GM19025 (cell line): ENCODE measurements at regions not wholly inside any gene's neighbourhood (a gene's known extent, or its start where the extent isn't known, plus 50 kb on each side); places are given as distances from the start of the nearest gene placed in this dataset.

ENCODE experiments used
- ATAC-seq: cut with Tn5 transposase; IDR thresholded peaks from one replicate; pipeline ENCODE4 v1.9.1; 2021; ENCODE audit warnings: mild to moderate bottlenecking, low read depth, moderate library complexity; ENCODE audit not compliant: unreplicated experiment

GRCh38 chr7:145928937-145929336, 187.7 kb upstream of the CNTNAP2 start:
- ATAC-seq = no peak

- ATAC-seq = no peak
These were observed 196.9 kb upstream of the CNTNAP2 start for GRCh38 chr7:145919712-145920111.

GRCh38 chr7:145916776-145917175, 199.8 kb upstream of the CNTNAP2 start:
- ATAC-seq = no peak

GRCh38 chr7:145915679-145916078, 200.9 kb upstream of the CNTNAP2 start:
- no peak for ATAC-seq

- ATAC-seq = peak; percentile 83
These were observed 206.5 kb upstream of the CNTNAP2 start for GRCh38 chr7:145909991-145910513.

- ATAC-seq = no peak
These were observed 212.9 kb upstream of the CNTNAP2 start for GRCh38 chr7:145903658-145904057.

- no peak for ATAC-seq
These were observed 214.5 kb upstream of the CNTNAP2 start for GRCh38 chr7:145902123-145902522.

GRCh38 chr7:145899938-145900337, 216.7 kb upstream of the CNTNAP2 start:
- ATAC-seq = no peak

GRCh38 chr7:145893925-145894535, 222.6 kb upstream of the CNTNAP2 start:
- no peak for ATAC-seq

- no peak for ATAC-seq
These were observed 231.7 kb upstream of the CNTNAP2 start for GRCh38 chr7:145884716-145885514.

GRCh38 chr7:145876376-145876775, 240.2 kb upstream of the CNTNAP2 start:
- no peak for ATAC-seq

- ATAC-seq = no peak
These were observed 241.3 kb upstream of the CNTNAP2 start for GRCh38 chr7:145875267-145875666.

GRCh38 chr7:145868935-145869334, 247.7 kb upstream of the CNTNAP2 start:
- ATAC-seq = no peak

GRCh38 chr7:145862212-145862611, 254.4 kb upstream of the CNTNAP2 start:
- no peak for ATAC-seq

GRCh38 chr7:145860809-145861208, 255.8 kb upstream of the CNTNAP2 start:
- ATAC-seq = no peak

GRCh38 chr7:145850636-145851035, 266.0 kb upstream of the CNTNAP2 start:
- ATAC-seq = no peak

- no peak for ATAC-seq
These were observed 267.9 kb upstream of the CNTNAP2 start for GRCh38 chr7:145848691-145849090.

- no peak for ATAC-seq
These were observed 271.3 kb upstream of the CNTNAP2 start for GRCh38 chr7:145845345-145845744.

- ATAC-seq = no peak
These were observed 276.8 kb upstream of the CNTNAP2 start for GRCh38 chr7:145839814-145840213.

GRCh38 chr7:145831616-145832206, 284.9 kb upstream of the CNTNAP2 start:
- no peak for ATAC-seq

GRCh38 chr7:145817687-145818086, 298.9 kb upstream of the CNTNAP2 start:
- ATAC-seq = no peak
